ENCODE measurements at regions not wholly inside any gene's neighbourhood (a gene's known extent, or its start where the extent isn't known, plus 50 kb on each side); places are given as distances from the start of the nearest gene placed in this dataset.

DNA sequence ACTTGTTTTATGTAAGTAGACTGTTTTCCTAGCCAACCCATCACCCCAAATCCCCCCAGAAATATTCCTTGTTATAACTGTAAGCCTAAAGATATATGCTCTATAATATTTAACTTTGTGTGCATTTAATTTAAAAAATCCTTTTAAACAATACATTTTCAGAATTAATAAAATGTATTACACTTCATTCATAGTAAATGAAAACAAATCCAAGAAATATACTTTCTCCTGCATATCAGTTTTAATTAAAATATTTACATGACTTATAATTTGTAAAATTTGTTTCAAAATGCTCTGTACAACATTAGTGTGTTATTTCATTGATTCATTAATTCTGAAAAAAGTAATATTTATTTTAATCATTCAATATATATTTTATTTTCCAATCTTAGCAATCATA, 669.1 kb upstream of the PCDH20 start:
- H3K27me3 ChIP-seq (replicated peaks in 1 of 2; ENCODE audit: control insufficient read depth in 2 of 2, insufficient read depth in 2 of 2, low read length in 1 of 2) = no peaks in the 10 kb centered on the region
- ChIA-PET SMC1A (ENCODE audit: uncharacterized antibody, unreplicated experiment) (no interaction called here), CTCF (no interaction called here), RAD21 (ENCODE audit: unreplicated experiment) (no interaction called here), POLR2A (no interaction called here)
- H3K4me3 ChIP-seq = no peak overlapping the region
- in situ Hi-C loops (cut with MboI) = no loop called here
- BruUV-seq (replicated peaks) = no TSS peak
- no peak overlapping the region for H3K27ac ChIP-seq (ENCODE audit: control insufficient read depth, insufficient read depth)
- no peak for FAIRE-seq
- H3K9ac ChIP-seq (ENCODE audit: control insufficient read depth, insufficient read depth, low read length) = no peak overlapping the region
- ATAC-seq = no peak
- DNase-seq (ENCODE audit: low read depth, low spot score) = no peak
- H3K36me3 ChIP-seq (ENCODE audit: control insufficient read depth in 2 of 2, insufficient read depth in 2 of 2, low read length in 1 of 2) = no peaks in the 10 kb centered on the region
- H3K4me2 ChIP-seq (ENCODE audit: control insufficient read depth, insufficient read depth) = no peak overlapping the region
- intact Hi-C loops (cut with micrococcal nuclease; ENCODE audit: unreplicated experiment) = no loop called here
- no peaks in the 10 kb centered on the region for H3K79me2 ChIP-seq (ENCODE audit: control insufficient read depth, insufficient read depth, low read length)
- H2AFZ ChIP-seq (ENCODE audit: control insufficient read depth, low read depth, low read length) = no peak overlapping the region
- no peaks in the 10 kb centered on the region for H3K9me3 ChIP-seq (replicated peaks; ENCODE audit: control insufficient read depth, insufficient read depth, low read length)
- TF ChIP-seq TCF7 (IDR thresholded peaks at IDR 0.05; ENCODE audit: borderline replicate concordance) (no peak), YBX1 (IDR thresholded peaks at IDR 0.05) (no peak), CHD1 (IDR thresholded peaks at IDR 0.05; ENCODE audit: low read depth, low read length) (no peak), TAF1 (IDR thresholded peaks at IDR 0.05; ENCODE audit: borderline replicate concordance, low read depth, low read length) (no peak), NR2C2 (IDR thresholded peaks at IDR 0.05; ENCODE audit: borderline replicate concordance, control insufficient read depth, insufficient read length, low read depth) (no peak), HDAC6 (IDR thresholded peaks at IDR 0.05; ENCODE audit: unreplicated experiment) (no peak), ZNF274 (IDR thresholded peaks at IDR 0.05; ENCODE audit: insufficient read depth, insufficient read length) (no peak), PAX8 (IDR thresholded peaks at IDR 0.05) (no peak), RBBP5 (conservative IDR thresholded peaks at IDR 0.05) (no peak), TBL1XR1 (IDR thresholded peaks at IDR 0.05; ENCODE audit: low read depth, low read length) (no peak), RCOR1 (conservative IDR thresholded peaks at IDR 0.05; ENCODE audit: low read depth, low read length) (no peak), ATF7 (IDR thresholded peaks at IDR 0.05; ENCODE audit: low read depth) (no peak)
- TF ChIP-seq, protein P1, sequence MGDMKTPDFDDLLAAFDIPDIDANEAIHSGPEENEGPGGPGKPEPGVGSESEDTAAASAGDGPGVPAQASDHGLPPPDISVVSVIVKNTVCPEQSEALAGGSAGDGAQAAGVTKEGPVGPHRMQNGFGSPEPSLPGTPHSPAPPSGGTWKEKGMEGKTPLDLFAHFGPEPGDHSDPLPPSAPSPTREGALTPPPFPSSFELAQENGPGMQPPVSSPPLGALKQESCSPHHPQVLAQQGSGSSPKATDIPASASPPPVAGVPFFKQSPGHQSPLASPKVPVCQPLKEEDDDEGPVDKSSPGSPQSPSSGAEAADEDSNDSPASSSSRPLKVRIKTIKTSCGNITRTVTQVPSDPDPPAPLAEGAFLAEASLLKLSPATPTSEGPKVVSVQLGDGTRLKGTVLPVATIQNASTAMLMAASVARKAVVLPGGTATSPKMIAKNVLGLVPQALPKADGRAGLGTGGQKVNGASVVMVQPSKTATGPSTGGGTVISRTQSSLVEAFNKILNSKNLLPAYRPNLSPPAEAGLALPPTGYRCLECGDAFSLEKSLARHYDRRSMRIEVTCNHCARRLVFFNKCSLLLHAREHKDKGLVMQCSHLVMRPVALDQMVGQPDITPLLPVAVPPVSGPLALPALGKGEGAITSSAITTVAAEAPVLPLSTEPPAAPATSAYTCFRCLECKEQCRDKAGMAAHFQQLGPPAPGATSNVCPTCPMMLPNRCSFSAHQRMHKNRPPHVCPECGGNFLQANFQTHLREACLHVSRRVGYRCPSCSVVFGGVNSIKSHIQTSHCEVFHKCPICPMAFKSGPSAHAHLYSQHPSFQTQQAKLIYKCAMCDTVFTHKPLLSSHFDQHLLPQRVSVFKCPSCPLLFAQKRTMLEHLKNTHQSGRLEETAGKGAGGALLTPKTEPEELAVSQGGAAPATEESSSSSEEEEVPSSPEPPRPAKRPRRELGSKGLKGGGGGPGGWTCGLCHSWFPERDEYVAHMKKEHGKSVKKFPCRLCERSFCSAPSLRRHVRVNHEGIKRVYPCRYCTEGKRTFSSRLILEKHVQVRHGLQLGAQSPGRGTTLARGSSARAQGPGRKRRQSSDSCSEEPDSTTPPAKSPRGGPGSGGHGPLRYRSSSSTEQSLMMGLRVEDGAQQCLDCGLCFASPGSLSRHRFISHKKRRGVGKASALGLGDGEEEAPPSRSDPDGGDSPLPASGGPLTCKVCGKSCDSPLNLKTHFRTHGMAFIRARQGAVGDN (IDR thresholded peaks at IDR 0.05) = no peak
- no peaks in the 10 kb centered on the region for H3K4me1 ChIP-seq (ENCODE audit: control insufficient read depth, insufficient read depth, low read length)
- no peaks in the 10 kb centered on the region for H4K20me1 ChIP-seq (ENCODE audit: control insufficient read depth, insufficient read depth)
